Activated CD8-positive, alpha-beta memory T cell treated with anti-CD3 and anti-CD28 coated beads, Interleukin-2, amount 50 U/mL, for 24 hours (primary cell): ENCODE measurements at regions not wholly inside any gene's neighbourhood (a gene's known extent, or its start where the extent isn't known, plus 50 kb on each side); places are given as distances from the start of the nearest gene placed in this dataset.
"Not testable (repeated sequence)": the region's sequence is repeated elsewhere in the genome, so short reads cannot be mapped to it uniquely, and the experiment has no call there.

Source experiments
- DNase-seq: peaks from one replicate; pipeline ENCODE4 v3.0.0-alpha.2; 2020; ENCODE audit errors: extremely low read depth

DNA sequence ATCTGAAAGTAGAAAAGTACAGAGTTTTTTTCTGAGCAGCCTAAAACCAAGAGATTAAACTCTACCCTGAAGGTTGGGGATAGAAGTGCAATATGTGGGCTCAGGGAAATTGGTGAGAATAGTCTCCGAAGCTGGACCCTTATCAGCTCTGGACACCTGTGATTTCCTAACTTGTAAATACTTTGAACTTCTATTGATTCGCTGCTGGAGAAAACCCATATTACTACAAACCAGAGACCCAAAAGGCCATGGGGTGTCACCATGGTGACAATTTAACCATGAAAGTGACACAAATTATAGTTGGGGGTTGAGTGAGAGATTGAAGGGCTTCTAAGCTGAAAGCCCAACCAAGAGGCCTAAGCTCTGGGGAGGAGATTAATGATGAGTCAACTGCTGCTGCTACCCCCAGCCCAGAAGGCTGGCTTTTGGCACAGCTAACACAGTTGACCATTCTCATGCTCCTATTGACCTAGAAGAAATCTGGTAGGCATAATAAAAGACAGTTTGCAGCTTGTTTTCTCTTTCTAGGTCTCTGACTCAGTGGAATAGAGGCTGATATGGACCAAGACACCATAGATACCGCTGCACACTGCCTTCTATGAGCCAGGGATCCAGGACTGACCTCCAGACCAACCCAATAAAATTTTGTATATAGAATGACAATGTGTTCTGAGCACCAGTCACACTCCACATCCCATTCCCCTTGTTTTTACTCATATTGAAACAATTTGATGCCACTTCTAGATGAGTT, 131.9 kb upstream of the FNDC3A start:
- DNase-seq: no peak

DNA sequence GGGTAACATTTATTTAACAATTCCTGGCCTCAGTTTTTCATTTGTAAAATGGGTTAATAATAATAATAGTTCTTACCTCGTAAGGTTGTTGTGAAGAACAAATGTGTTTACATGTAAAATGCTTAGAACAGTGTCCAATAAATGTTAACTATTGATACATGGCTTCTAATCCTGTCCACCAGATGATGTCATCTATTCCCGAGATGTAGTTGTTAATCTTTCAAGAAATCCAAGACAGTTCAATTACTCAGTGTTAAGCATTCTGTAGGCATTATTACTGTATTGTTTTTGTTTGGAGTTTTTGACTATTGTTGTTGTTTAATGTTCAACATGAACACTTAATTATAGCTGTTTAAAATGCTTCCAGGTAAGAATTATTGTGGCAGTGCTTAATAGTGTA, 131.0 kb upstream of the FNDC3A start:
- DNase-seq: no peak

DNA sequence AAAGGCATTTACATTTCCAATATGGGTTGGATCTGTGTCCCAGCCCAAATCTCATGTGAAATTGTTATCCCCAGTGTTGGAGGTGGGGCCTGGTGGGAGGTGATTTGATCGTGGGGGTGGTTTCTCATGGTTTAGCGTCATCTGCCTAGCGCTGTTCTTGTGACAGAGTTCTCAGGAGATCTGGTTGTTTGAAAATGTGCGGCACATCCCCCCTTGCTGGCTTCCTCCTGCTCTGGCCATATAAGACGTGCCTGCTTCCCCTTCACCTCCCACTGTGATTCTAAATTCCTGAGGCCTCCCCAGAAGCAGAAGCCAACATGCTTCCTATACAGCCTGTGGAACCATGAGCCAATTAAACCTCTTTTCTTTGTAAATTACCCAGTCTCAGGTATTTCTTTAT, 126.2 kb upstream of the FNDC3A start:
- DNase-seq: no peak

DNA sequence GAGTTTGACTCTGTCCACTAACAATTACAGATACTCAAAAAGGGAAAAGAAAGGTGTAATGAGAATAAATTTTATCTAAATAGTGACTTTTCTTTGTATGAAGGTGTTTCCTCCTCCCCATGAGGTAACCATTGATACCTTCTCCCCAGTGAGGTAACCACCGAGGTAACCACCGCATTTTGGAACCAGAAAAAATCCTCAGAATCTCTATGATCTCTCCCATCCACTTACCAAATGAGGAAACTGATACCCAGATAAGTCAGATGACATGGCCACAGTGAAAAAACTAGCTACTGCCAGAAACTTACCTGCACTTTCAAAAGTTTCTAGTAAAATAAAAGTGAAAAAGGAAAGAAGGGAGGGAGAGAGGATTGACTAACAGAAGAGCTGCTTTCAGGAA, 124.0 kb upstream of the FNDC3A start:
- DNase-seq: no peak

DNA sequence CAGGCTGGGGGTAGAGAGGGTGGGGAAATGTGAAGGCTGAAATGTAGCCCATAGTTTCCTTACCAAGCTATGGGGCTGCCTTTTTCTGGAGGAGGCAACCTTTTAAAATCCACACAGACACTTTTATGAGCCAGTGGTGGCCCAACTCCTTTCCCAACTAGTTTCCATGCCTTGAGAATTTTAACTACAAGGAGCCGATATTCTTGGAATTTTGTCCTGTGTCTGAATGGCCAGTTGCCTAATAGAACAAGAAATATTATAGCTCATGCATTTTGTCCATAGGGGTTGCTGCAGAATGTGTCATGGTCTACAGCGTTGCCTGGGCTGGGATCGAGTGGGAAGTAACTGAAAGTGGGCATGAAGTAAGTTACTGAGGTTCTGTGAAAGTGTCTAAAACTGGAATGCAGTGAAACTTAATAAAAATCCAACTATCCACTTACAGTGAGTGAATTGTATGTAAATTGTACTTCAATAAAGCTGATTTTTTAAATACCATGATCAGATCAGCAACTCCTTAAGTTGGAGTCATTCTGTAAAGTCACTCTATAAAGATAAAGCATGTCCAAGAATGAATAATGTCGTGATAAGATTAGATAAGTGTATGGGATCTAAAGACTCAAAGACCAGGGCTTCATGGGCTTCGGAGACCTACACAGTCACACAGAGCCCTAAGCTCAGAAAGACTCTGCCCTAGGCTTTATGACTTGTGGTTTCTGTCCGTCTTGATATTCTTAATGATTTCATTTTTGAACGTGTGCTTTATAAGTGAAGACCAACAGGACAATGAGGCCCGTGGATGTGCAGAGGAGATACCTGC, 122.6 kb upstream of the FNDC3A start:
- no peak for DNase-seq

DNA sequence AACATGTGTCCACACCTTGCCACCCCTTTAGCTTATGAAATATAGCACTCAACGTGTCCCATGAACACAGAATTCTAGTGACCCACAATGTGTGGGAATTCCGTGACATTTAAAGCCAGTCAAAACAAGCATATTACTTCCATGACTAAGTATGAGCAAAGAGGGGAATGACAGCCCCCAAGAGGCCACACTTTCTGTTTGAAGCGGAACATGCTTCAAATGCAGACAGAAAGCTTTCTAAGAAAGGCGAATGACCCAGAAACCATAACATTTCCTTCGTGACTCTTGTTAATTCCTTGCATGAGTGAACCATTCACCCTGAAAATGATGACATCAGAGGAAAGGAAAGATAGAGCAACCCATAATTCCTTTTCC, 122.0 kb upstream of the FNDC3A start:
- no peak for DNase-seq

DNA sequence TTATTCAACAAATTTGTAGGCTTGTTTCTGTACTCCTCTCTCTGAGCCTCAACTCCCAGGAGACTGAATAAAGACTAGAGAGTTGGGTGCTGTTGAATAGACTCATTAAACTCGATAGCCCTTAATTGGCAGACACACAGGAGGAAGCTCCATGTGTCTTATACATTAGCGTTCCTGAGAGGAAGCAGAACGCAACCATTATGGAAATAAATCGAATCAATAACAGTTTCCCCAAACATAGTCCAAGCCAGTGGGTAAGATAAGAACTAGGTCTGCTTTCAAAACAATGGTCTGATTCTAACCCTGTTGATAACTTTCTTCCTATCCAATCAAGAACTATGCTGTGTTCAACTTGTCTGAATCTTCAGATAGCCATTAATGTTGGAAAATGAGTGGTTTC, 118.1 kb upstream of the FNDC3A start:
- no peak for DNase-seq

DNA sequence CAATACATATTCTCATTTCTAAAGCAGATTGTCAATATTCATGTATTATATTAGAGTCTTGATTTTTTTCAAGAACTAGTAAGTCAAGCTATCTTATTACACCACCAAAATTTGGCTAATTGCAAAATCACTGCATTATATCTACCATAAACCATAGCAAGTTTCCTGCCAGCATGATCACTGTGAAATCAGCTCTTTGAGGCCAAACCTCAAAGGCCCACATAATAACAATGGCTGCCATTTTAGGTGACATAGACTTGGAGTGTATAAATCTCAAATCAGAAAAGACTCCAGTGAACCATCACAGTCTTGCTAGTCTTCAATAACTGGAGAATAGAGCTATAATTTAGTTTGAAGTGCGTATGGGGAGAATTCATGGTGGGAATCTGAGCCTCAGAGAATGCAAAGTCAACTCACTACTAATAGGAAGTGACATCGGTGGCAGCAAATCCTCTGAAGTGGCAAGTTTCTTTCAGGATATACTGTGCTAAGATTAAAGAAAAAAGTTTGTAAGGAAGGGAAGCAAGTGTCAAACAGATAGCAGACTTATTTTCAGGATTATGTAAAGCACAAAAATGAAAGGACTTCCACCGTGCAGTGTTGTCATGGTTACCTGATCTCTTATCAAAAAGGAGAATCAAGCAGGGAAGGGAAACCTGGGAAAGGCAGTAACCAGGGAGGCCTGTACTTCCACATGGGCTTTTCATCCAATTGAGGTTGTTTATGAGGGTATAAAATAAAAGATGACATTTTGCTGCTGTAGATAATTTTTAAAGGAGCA, 117.4 kb upstream of the FNDC3A start:
- DNase-seq: no peak

DNA sequence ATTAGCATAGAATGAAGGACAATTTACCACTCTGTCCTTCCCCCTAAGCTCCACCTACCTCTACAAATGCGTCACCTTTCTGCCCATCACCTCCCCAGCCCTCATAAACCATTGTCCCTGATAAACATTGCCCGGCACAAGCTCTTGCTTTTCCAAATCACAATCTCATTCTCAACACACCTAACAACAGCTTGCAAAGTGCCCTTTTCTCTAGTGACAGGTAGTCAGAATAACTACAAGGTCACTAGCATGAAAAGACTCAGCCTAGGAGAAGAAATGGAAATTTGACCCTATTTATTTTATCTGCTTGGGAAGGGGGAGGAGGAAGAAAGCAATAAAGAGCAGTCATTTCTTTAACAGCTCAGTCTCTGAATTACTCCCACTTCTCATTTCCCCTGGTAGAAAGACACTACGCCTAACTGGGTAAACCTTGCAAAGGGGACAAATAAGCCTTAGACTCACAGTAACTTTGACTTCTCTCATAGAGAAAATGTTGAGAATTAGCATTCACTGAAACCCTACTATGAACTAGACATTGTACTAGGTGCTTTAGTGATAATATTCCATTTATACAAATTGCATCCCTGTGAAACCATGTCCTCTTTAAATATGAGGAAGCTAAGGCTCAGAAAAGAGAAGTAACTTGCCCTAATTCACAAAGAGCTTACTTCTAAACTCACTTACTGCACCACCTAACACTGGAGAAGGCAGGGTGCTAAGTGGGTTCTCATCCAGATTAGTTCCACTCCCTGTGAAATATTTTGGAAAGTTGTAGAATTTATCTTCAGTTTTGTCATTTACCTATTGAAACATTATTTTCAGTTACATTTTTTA, 116.2 kb upstream of the FNDC3A start:
- DNase-seq: no peak

DNA sequence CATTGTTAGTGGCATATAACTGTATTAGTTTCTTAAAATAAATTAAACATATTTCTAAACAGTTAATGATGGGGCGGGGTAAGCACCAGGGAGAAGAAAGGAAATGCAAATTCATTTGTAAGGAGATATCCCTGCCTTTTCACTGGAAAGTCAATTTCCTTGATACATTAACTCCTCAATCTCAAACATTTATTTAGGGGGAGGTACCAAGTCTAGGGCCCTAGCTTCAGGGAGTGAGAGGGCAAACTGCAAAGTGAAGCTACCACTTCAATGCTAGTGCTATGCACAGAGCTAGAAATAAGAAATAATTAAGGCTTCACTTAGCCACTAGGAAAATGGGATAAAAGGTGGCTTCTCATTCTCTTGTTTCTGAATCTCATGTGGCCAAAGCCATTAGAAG, 115.3 kb upstream of the FNDC3A start:
- DNase-seq: no peak

DNA sequence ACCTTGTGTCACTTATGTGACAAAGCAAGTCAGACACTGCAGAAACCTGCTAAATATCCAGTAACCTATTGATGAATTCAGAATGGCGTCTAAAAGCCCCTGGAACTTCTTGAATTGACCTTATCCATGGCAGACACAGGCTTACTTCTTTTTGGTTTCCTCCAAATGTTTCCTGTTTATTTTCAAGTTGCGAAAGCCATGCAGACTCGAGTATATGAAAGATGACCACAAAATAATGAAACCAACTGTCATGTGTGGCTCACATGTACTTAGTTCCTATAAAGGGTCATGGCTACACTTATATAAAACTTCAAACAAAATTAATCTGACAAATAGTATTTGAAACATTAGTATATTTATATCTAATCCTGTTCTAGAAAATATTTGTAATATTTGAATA, 113.1 kb upstream of the FNDC3A start:
- no peak for DNase-seq

DNA sequence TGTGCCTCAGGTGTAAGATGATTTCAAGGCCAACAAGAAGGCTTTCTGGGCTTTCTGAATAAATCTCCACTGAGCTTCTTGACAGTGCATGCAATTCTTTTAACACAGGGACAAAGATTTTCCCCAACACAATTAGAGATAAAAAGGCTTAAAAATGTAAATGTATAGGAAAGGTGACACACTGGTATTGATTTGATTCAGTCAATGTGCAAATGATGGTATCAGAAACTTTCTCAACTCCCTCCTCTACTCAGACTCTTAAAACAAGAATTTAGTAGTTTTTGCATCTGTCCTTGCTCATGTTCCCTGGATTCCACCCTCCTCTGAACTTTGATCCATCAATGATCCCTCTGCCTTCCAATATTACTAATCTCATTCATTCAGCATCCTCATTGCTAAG, 111.6 kb upstream of the FNDC3A start:
- DNase-seq: no peak

DNA sequence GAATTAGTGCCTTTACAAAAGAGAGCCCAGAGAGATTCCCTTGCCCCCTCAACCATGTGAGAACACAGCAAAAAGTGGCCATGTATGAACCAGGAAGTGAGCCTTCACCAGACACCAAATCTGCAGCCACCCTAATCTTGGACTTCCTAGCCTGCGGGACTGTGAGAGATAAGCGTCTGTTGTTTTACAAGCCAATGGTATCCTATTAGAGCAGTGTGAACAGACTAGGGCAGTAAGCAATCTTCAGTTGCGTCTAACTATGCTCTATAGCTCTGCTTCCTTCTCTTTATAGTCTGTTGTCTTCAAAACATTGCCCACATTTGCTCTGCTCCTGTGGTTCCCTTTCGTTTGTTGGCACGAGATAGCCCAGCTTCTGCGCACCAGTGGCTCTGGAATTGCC, 109.5 kb upstream of the FNDC3A start:
- DNase-seq: no peak

DNA sequence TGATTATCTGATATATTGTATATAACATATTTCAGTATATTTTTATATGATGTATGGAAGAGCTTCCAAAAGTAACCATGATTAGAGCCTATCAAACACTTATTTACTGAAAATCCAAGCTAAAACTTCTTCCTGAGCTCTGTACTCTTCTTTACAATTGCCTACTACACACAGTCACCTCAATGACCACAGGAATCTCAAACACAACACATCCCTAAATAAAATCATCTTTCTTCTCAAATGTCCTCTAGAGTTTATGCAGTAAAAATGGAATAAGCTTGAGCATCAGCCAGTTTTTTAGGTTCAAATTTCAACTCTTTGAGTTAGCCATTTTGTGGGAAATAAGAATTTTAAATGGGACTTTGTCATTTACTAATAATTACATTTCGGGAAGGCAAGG, 102.6 kb upstream of the FNDC3A start:
- DNase-seq: no peak

DNA sequence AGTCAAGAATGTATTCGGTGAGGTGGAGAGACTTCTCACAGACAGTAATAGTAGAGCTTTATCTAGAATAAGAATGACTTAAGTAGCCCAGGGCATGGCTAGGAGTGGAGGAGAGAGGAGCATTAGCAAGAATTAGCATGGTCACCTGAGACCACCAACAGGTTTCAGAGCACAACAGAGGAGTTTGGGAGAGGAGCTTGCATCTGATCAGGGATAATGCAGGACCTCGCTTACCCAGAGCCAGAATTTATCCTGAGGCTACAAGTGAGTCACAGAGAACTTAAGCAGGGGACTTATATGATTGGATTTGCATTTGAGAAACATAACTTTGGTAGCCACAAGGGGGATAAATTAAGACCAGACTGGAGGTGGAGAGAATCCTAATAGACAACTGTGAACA, 102.1 kb upstream of the FNDC3A start:
- no peak for DNase-seq

DNA sequence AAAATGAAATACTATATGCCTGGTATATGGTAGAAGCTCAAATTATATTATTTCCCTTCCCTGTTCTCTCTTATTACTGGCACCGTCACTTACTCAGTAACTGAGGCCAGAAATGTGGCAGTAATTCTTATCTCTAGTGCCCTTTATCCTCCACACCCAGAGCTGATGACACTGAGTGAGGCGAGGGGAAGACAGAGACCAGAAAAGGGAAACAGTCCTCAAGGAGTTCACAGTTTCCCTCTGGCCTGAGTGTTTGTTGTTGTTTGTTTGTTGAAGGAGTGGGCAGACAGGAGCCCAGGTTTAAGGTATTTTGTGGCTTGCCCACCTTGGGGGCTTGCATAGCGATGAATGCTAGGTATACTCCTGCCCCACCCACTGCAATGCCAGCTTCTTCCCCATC, 101.5 kb upstream of the FNDC3A start:
- DNase-seq: no peak

DNA sequence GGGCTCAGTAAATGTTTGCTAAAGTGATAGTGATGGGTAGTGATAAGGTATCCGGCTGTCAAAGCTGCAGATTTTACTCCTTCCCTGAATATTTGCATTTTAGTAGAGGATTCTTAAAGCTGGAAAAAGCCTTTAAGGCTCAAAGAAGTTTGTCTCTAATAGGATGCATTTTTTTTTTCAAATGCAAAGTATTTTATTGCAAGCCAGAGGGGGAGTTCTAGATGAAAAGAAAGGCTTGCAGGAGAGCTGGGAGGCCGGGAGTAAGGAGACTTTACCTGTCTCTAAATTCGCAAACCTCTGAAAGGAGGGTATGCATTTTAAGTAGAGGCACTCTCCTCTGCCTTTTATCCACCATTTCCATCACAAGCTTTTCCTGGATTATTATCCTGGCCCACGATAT, 100.7 kb upstream of the FNDC3A start:
- no peak for DNase-seq

DNA sequence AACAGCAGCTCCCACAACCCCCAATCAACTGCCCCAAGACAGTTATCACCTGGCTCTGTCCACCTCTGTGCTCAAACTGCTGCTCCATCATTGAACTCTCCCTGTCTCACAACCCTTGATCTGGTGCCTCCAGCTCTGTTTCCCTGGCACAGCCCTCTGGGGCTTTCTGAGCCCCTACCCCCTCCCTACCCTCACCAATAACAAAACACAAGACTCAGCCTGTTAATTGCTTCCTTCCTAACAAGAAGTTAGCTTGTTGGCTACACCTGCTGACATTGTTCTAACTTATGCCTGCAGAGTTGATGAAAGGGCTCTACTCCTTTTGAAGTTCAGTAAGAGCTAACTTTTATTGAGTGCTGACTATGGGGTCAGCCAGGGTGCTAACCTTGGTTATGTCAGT, 99.4 kb upstream of the FNDC3A start:
- DNase-seq: no peak

DNA sequence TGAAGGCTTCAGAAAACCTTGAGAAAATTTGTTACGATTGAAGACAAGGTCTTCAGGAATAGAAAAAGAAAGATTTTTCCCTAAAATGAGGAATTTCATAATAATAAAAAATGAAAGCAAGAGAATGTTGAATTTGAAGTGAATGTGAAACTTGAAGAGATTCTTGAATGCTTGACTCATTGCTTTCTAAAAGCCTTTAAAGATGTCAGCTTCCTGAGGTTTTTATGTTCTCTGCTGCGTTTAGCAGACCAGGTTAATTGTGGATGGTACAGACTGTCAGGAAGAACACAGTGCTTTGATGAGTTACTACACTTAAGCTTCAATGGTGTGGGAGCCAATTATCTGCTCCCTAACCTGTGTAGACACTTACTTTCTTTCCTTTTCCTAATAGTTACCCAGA, 96.3 kb upstream of the FNDC3A start:
- DNase-seq: no peak

DNA sequence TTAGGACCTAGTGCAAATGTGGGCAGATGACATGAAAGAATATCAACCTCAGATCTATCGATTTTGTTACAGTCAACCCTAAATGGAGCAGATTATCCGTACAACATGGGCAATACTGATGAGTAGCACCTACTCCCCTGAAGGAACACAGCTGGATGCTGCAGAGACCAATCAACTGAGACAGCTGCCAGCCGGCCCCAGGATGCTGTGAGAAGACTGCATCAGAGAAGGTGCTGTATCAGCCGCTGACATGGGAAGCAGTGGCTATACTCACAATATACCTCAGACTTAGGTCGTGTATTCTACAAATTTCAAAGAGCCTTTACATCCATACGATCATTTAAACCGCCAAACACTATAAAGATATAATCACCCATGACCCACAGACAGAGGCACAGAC, 95.9 kb upstream of the FNDC3A start:
- no peak for DNase-seq

DNA sequence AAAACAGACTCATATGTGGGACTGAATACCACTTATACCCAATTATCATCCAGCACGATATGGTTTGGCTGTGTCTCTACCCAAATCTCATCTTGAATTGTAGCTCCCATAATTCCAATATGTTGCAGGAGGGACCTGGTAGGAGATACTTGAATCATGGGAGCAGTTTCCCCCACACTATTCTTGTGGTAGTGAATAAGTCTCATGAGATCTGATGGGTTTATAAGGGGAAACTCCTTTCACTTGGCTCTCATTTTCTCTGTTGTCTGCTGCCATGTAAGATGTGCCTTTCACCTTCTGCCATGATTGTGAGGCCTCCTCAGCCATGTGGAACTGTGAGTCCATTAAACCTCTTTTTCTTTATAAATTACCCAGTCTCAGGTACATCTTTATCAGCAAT, 91.9 kb upstream of the FNDC3A start:
- DNase-seq: not testable (repeated sequence)

DNA sequence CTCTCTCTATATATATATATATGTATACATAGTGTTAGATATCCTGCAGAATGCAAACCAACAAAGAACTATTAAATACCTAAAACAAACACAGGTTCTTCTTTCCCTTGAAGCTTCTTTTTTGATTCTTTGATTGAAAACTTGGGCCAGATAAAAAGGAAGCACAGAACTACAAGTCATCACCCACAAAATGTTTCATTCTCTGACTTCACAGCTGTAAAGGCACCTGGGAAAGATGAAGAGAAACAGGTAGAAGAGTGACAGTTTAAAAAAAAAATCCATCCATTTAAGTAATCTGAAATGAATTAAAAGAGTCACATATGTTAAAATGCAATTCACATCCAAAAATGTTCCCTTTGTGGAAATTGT, 90.7 kb upstream of the FNDC3A start:
- DNase-seq: no peak
